ENCODE measurements at regions not wholly inside any gene's neighbourhood (a gene's known extent, or its start where the extent isn't known, plus 50 kb on each side); places are given as distances from the start of the nearest gene placed in this dataset.

GRCh38 chr1:244106837-244107493 is 55.9 kb downstream of the ZBTB18 start:
- intact Hi-C loops (cut with micrococcal nuclease): no loop called here
- no peaks in the 10 kb centered on the region for H3K4me1 Mint-ChIP-seq (ENCODE audit: low read depth)
- H3K4me3 Mint-ChIP-seq (ENCODE audit: low read depth): no peak overlapping the region
- H3K9me3 Mint-ChIP-seq: no peaks in the 10 kb centered on the region
- H3K27ac Mint-ChIP-seq: no peak overlapping the region
- no peaks in the 10 kb centered on the region for H3K36me3 Mint-ChIP-seq (ENCODE audit: low read depth)
- no peak for DNase-seq (ENCODE audit: low spot score)
- peaks cover 8% of the 10 kb centered on the region for H3K27me3 Mint-ChIP-seq (ENCODE audit: low read depth)

- Mint-ChIP-seq H3K27me3 (ENCODE audit: low read depth) (peaks cover 6% of the 10 kb centered on the region), H3K36me3 (ENCODE audit: low read depth) (no peaks in the 10 kb centered on the region), H3K27ac (no peak overlapping the region), H3K4me1 (ENCODE audit: low read depth) (no peaks in the 10 kb centered on the region), H3K4me3 (ENCODE audit: low read depth) (no peak overlapping the region), H3K9me3 (no peaks in the 10 kb centered on the region)
- no peak for DNase-seq (ENCODE audit: low spot score)
- intact Hi-C loops (cut with micrococcal nuclease): no loop called here
These were observed 59.9 kb downstream of the ZBTB18 start for GRCh38 chr1:244111027-244111426.

GRCh38 chr1:244112041-244112440 is 61.0 kb downstream of the ZBTB18 start:
- H3K36me3 Mint-ChIP-seq (ENCODE audit: low read depth): no peaks in the 10 kb centered on the region
- H3K27me3 Mint-ChIP-seq (ENCODE audit: low read depth): peaks cover 6% of the 10 kb centered on the region
- intact Hi-C loops (cut with micrococcal nuclease): no loop called here
- no peaks in the 10 kb centered on the region for H3K4me1 Mint-ChIP-seq (ENCODE audit: low read depth)
- no peak overlapping the region for H3K27ac Mint-ChIP-seq
- no peaks in the 10 kb centered on the region for H3K9me3 Mint-ChIP-seq
- H3K4me3 Mint-ChIP-seq (ENCODE audit: low read depth): no peak overlapping the region
- DNase-seq (ENCODE audit: low spot score): no peak

GRCh38 chr1:244112636-244113035 is 61.6 kb downstream of the ZBTB18 start:
- Mint-ChIP-seq H3K27ac (no peak overlapping the region), H3K27me3 (ENCODE audit: low read depth) (peaks cover 6% of the 10 kb centered on the region), H3K4me1 (ENCODE audit: low read depth) (no peaks in the 10 kb centered on the region), H3K36me3 (ENCODE audit: low read depth) (no peaks in the 10 kb centered on the region), H3K9me3 (no peaks in the 10 kb centered on the region), H3K4me3 (ENCODE audit: low read depth) (no peak overlapping the region)
- DNase-seq (ENCODE audit: low spot score): no peak
- intact Hi-C loops (cut with micrococcal nuclease): no loop called here

DNA sequence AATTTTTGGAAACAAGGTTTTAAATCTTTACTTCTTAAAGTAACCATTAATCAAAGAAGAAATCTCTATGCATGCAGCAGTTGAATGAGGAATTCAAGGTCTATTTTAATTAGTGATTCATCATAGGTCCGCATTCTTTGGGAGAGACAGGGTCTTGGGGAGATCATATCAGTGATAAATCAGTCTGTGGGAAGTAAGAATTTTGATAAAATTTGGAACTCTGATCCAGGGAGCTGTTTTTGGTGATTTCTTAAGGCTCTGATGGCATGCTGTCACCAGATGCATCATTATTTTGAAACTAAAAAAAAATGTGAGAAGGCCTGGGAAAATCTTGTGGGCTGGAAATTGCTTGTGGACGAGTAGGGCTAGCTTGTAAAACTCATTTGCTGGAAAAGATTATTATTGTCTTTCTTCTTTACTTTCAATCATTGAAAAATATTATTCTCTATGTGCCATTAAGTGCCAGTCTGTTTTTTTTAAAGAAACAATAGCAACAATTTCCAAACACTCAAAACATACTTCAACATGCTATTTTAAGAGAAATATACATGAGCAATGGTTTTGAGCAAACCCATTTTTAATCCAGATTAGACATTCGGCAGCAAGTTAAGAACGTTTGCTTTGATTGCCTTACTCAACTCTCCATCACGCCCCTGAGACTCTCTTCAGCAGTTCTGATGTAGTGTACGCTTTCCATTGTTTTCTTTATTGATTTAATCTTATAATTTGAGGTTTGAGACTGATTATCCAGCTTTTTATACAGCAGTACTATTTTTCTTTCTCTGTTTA is 62.6 kb downstream of the ZBTB18 start:
- no peak overlapping the region for H3K27ac Mint-ChIP-seq
- H3K36me3 Mint-ChIP-seq (ENCODE audit: low read depth): no peaks in the 10 kb centered on the region
- H3K27me3 Mint-ChIP-seq (ENCODE audit: low read depth): peaks cover 6% of the 10 kb centered on the region
- H3K4me3 Mint-ChIP-seq (ENCODE audit: low read depth): no peak overlapping the region
- intact Hi-C loops (cut with micrococcal nuclease): no loop called here
- DNase-seq (ENCODE audit: low spot score): no peak
- H3K9me3 Mint-ChIP-seq: no peaks in the 10 kb centered on the region
- no peaks in the 10 kb centered on the region for H3K4me1 Mint-ChIP-seq (ENCODE audit: low read depth)

- Mint-ChIP-seq H3K4me3 (ENCODE audit: low read depth) (no peak overlapping the region), H3K27ac (no peak overlapping the region), H3K9me3 (no peaks in the 10 kb centered on the region), H3K36me3 (ENCODE audit: low read depth) (no peaks in the 10 kb centered on the region), H3K27me3 (ENCODE audit: low read depth) (peaks cover 4% of the 10 kb centered on the region), H3K4me1 (ENCODE audit: low read depth) (no peaks in the 10 kb centered on the region)
- DNase-seq (ENCODE audit: low spot score): no peak
- intact Hi-C loops (cut with micrococcal nuclease): no loop called here
These were observed 63.8 kb downstream of the ZBTB18 start for GRCh38 chr1:244114892-244115291.

DNA sequence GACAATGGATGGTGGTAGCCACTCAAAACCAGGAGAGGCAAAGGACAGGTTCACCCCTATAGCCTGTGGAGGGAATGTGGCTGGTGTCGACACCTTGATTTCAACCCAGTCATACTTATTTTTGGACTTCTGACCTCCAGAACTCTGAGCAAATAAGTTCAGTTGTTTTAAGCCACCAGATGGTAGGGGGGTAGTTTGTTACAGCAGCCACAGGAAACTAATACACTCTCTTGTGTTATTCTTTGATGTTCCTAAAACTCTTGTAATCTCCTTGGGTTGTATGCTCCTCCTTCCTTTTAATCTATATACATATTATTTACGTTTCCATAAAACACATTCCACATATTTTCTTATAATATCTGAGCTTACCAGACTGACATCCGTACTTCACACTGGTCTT is 65.9 kb downstream of the ZBTB18 start:
- H3K36me3 Mint-ChIP-seq (ENCODE audit: low read depth): no peaks in the 10 kb centered on the region
- no peaks in the 10 kb centered on the region for H3K9me3 Mint-ChIP-seq
- no peak overlapping the region for H3K27ac Mint-ChIP-seq
- H3K4me3 Mint-ChIP-seq (ENCODE audit: low read depth): no peak overlapping the region
- H3K27me3 Mint-ChIP-seq (ENCODE audit: low read depth): no peaks in the 10 kb centered on the region
- H3K4me1 Mint-ChIP-seq (ENCODE audit: low read depth): no peaks in the 10 kb centered on the region
- no peak for DNase-seq (ENCODE audit: low spot score)
- intact Hi-C loops (cut with micrococcal nuclease): no loop called here

- intact Hi-C loops (cut with micrococcal nuclease): no loop called here
- Mint-ChIP-seq H3K9me3 (no peaks in the 10 kb centered on the region), H3K4me3 (ENCODE audit: low read depth) (no peak overlapping the region), H3K36me3 (ENCODE audit: low read depth) (no peaks in the 10 kb centered on the region), H3K27me3 (ENCODE audit: low read depth) (no peaks in the 10 kb centered on the region), H3K27ac (no peak overlapping the region), H3K4me1 (ENCODE audit: low read depth) (no peaks in the 10 kb centered on the region)
- no peak for DNase-seq (ENCODE audit: low spot score)
These were observed 67.2 kb downstream of the ZBTB18 start for GRCh38 chr1:244118109-244118761.

DNA sequence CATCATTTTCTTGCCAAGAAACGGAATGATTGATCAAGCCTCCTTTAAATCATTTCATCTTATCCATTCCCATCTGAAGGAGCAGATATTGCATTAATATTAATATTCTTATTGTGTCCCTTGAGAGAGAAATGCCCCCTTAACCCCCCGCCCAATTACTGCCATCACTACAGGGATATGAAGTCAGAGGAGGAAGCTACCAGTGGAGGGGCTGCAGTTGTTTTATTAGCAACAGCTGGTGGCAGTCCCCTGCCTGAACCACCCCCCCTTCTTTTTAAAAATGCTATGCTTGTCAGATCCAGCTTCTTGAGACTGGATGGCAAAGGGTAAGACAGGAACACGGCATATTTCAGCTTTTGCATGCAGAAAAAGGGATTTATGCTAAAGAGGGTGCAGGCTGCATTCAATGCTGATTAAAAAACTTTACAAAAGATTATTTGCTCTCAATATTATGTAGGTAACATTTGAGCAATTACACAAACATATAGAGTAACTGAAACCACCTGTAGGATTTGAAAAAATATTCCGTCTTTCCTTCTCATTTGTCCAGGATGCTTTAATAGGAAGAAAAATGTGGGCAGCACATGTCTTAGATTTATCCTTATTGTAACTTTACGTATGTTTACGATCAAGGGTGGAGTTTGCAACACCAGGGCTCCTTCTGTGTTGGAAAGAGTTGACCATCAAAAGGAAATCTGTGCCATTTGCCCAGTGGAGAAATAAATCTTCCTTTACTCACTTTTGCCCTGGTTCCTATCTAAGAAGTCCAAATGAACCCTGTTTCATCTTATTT is 77.7 kb downstream of the ZBTB18 start:
- Mint-ChIP-seq H3K27me3 (ENCODE audit: low read depth) (peaks cover 17% of the 10 kb centered on the region), H3K27ac (no peak overlapping the region), H3K4me1 (ENCODE audit: low read depth) (no peaks in the 10 kb centered on the region), H3K9me3 (no peaks in the 10 kb centered on the region), H3K4me3 (ENCODE audit: low read depth) (no peak overlapping the region), H3K36me3 (ENCODE audit: low read depth) (no peaks in the 10 kb centered on the region)
- no peak for DNase-seq (ENCODE audit: low spot score)
- intact Hi-C loops (cut with micrococcal nuclease): no loop called here

- Mint-ChIP-seq H3K4me1 (ENCODE audit: low read depth) (peaks cover 9% of the 10 kb centered on the region), H3K36me3 (ENCODE audit: low read depth) (no peaks in the 10 kb centered on the region), H3K9me3 (no peaks in the 10 kb centered on the region), H3K27me3 (ENCODE audit: low read depth) (peaks cover 10% of the 10 kb centered on the region), H3K27ac (no peak overlapping the region), H3K4me3 (ENCODE audit: low read depth) (peak overlapping the region; percentile 19)
- DNase-seq (ENCODE audit: low spot score): no peak
- intact Hi-C loops (cut with micrococcal nuclease): no loop called here
These were observed 86.2 kb downstream of the ZBTB18 start for GRCh38 chr1:244137276-244137675.

DNA sequence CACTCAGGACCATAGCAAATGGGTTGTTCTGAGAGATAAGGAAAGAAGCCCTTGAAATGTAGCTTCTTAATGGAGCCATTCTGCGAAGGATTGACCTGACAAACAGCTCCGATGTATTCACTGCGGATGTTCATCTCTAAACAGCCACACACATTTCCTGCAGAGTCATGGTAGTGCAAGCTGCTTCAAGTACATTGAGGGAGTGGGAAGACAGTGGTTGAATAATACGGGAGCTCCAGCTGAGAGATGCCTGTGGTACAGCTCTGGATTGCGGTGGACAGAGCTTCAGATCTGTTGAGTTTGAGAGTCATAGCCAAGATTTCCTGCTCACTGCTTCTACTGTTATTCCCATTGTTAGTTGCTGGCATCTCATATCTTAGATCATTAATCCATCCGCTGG is 86.6 kb downstream of the ZBTB18 start:
- H3K36me3 Mint-ChIP-seq (ENCODE audit: low read depth): no peaks in the 10 kb centered on the region
- H3K9me3 Mint-ChIP-seq: no peaks in the 10 kb centered on the region
- peaks cover 9% of the 10 kb centered on the region for H3K27me3 Mint-ChIP-seq (ENCODE audit: low read depth)
- intact Hi-C loops (cut with micrococcal nuclease): no loop called here
- DNase-seq (ENCODE audit: low spot score): no peak
- no peak overlapping the region for H3K27ac Mint-ChIP-seq
- peaks cover 9% of the 10 kb centered on the region for H3K4me1 Mint-ChIP-seq (ENCODE audit: low read depth)
- H3K4me3 Mint-ChIP-seq (ENCODE audit: low read depth): peak overlapping the region; percentile 19

DNA sequence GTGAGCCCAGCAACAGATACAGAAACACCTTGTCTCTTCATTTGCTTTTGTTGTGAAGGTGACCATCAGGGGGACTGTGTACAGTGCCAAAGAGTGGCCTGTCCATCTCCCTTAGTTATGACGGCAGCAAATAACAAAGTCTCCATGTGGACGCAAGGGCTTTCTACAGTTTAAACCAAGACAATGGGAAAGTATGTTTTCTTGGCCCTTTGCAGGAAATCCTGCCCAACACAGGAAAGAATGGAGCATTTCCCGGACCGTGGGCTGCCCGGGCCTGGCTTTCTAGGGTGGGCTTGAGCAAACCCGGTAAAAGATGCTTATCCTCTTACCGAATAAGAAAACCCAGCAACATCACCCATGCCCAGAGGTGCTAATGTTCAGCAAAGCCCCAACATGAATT is 87.3 kb downstream of the ZBTB18 start:
- H3K27me3 Mint-ChIP-seq (ENCODE audit: low read depth): peaks cover 7% of the 10 kb centered on the region
- H3K36me3 Mint-ChIP-seq (ENCODE audit: low read depth): no peaks in the 10 kb centered on the region
- intact Hi-C loops (cut with micrococcal nuclease): no loop called here
- peaks cover 9% of the 10 kb centered on the region for H3K4me1 Mint-ChIP-seq (ENCODE audit: low read depth)
- H3K9me3 Mint-ChIP-seq: no peaks in the 10 kb centered on the region
- H3K4me3 Mint-ChIP-seq (ENCODE audit: low read depth): no peak overlapping the region
- no peak for DNase-seq (ENCODE audit: low spot score)
- H3K27ac Mint-ChIP-seq: no peak overlapping the region
